Astrocyte (in vitro differentiated cells and primary cell): ENCODE measurements at regions not wholly inside any gene's neighbourhood (a gene's known extent, or its start where the extent isn't known, plus 50 kb on each side); places are given as distances from the start of the nearest gene placed in this dataset.

Experiments used
- DNase-seq: peaks from one replicate; pipeline ENCODE4 v3.0.0-alpha.2; 2010; ENCODE audit warnings: low read depth
- FAIRE-seq: peaks from 2 replicates; lab custom pipeline; 2011; peaks lifted over from hg19 to GRCh38; lab: Jason Lieb, UNC
- H2AFZ ChIP-seq: 2 replicates; pipeline ENCODE4 v1.6.0; 2012; ENCODE audit warnings: low read depth, low read length, inconsistent platforms
- H3K27ac ChIP-seq: 2 replicates; pipeline ENCODE4 v1.5.1; 2011; ENCODE audit warnings: low read depth, low read length, inconsistent platforms
- H3K27me3 ChIP-seq: 2 replicates; pipeline ENCODE4 v1.6.0; 2011; ENCODE audit warnings: low read length, inconsistent platforms; ENCODE audit not compliant: insufficient read depth
- H3K36me3 ChIP-seq: 2 replicates; pipeline ENCODE4 v1.5.1; 2011; ENCODE audit warnings: low read length, inconsistent platforms; ENCODE audit not compliant: insufficient read depth
- H3K4me1 ChIP-seq: 2 replicates; pipeline ENCODE4 v1.5.1; 2011; ENCODE audit warnings: low read length, inconsistent platforms; ENCODE audit not compliant: insufficient read depth
- H3K4me2 ChIP-seq: 2 replicates; pipeline ENCODE4 v1.6.0; 2012; ENCODE audit warnings: low read length, inconsistent platforms
- H3K4me3 ChIP-seq: 2 replicates; pipeline ENCODE4 v1.5.1; 2011; ENCODE audit warnings: low read depth, mild to moderate bottlenecking, low read length, inconsistent platforms; ENCODE audit not compliant: insufficient read depth
- H3K79me2 ChIP-seq: 2 replicates; pipeline ENCODE4 v1.6.0; 2012; ENCODE audit warnings: mild to moderate bottlenecking, low read length, inconsistent platforms; ENCODE audit not compliant: insufficient read depth
- H3K9ac ChIP-seq: 2 replicates; pipeline ENCODE4 v1.6.0; 2012; ENCODE audit warnings: mild to moderate bottlenecking, low read length, inconsistent platforms
- H3K9me3 ChIP-seq: 2 replicates; pipeline ENCODE4 v1.5.1; 2012; ENCODE audit warnings: low read depth, mild to moderate bottlenecking, low read length, inconsistent platforms; ENCODE audit not compliant: insufficient read depth
- H4K20me1 ChIP-seq: 2 replicates; pipeline ENCODE4 v1.6.0; 2012; ENCODE audit warnings: low read length, inconsistent platforms; ENCODE audit not compliant: insufficient read depth
- H3K27ac Mint-ChIP-seq: one replicate; pipeline ENCODE4 v1.8.0; 2021; ENCODE audit warnings: mild to moderate bottlenecking, mixed read lengths; ENCODE audit not compliant: unreplicated experiment
- H3K27me3 Mint-ChIP-seq: one replicate; pipeline ENCODE4 v1.8.0; 2021; ENCODE audit warnings: low read depth, mixed read lengths; ENCODE audit not compliant: unreplicated experiment
- H3K36me3 Mint-ChIP-seq: one replicate; pipeline ENCODE4 v1.8.0; 2021; ENCODE audit warnings: low read depth, mixed read lengths; ENCODE audit not compliant: unreplicated experiment
- H3K4me1 Mint-ChIP-seq: one replicate; pipeline ENCODE4 v1.8.0; 2021; ENCODE audit warnings: low read depth, mixed read lengths; ENCODE audit not compliant: unreplicated experiment
- H3K4me3 Mint-ChIP-seq: one replicate; pipeline ENCODE4 v1.8.0; 2021; ENCODE audit warnings: mild to moderate bottlenecking, moderate library complexity, mixed read lengths; ENCODE audit not compliant: unreplicated experiment
- H3K9me3 Mint-ChIP-seq: one replicate; pipeline ENCODE4 v1.8.0; 2021; ENCODE audit warnings: mild to moderate bottlenecking, mixed read lengths; ENCODE audit not compliant: unreplicated experiment
- EZH2 ChIP-seq: IDR thresholded peaks from 2 replicates; pipeline ENCODE4 v1.6.1; 2012; ENCODE audit warnings: mild to moderate bottlenecking, low read length, inconsistent platforms; ENCODE audit not compliant: insufficient read depth
- TF ChIP-seq, protein P1 (sequence below): IDR thresholded peaks from 2 replicates; pipeline ENCODE4 v1.5.1; 2011; ENCODE audit warnings: low read depth, mild to moderate bottlenecking, inconsistent platforms, low read length, moderate library complexity; ENCODE audit not compliant: insufficient read depth

DNA sequence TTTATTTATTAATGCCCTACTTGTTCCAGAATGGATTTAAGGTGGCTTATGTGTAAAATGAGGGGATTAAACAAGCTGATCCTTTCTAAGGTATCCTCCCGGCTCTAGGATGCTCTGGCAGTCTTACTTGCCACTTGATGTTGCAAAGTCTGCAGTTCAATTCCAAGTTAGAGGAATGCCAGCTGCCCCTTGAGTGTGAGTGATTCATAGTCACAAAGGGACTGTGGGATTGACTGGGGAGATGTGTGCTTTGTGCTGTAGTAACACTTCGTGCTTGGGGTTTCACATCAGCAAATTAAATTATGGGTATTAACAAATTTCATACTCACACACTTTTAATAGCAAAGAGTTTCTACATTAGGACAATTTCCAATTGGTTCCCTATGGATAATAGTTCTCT is 550.8 kb upstream of the CADM1 start:
- H3K36me3 Mint-ChIP-seq, result no peaks in the 10 kb centered on the region
- FAIRE-seq (no peak), DNase-seq (no peak)
- TF ChIP-seq EZH2, result no peak
- Histone ChIP-seq H3K27ac (no peak overlapping the region), H3K9ac (no peak overlapping the region), H3K4me3 (no peak overlapping the region), H3K4me2 (no peak overlapping the region), H3K79me2 (no peaks in the 10 kb centered on the region), H3K27me3 (peaks cover 3% of the 10 kb centered on the region), H2AFZ (no peak overlapping the region), H3K36me3 (no peaks in the 10 kb centered on the region), H4K20me1 (no peaks in the 10 kb centered on the region), H3K9me3 (peaks cover 3% of the 10 kb centered on the region), H3K4me1 (no peaks in the 10 kb centered on the region)
- H3K27me3 Mint-ChIP-seq, result peaks cover 31% of the 10 kb centered on the region
- no peak overlapping the region for H3K4me3 Mint-ChIP-seq
- H3K4me1 Mint-ChIP-seq, result peaks cover 2% of the 10 kb centered on the region
- H3K9me3 Mint-ChIP-seq, result peaks cover 2% of the 10 kb centered on the region
- no peak overlapping the region for H3K27ac Mint-ChIP-seq

DNA sequence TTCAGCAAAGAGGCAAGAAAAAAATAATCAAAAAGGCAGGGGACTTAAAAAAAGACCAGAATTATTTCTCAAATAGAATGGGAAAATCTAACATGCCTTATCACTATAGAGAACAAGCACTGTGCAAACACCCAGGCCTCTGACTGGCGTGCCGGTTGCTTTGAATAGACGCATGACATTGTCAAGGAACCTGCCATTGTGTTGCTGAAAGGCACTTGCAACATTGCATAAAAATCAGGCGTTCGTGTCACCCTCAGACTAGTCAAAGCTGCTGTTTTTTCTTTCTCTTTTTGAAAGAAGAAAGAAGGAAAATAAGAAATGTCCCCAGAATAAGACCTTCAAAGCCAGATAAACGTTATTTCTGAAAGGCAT is 549.3 kb upstream of the CADM1 start:
- no peak overlapping the region for H3K27ac ChIP-seq
- no peak for FAIRE-seq
- H3K4me3 ChIP-seq, result no peak overlapping the region
- no peaks in the 10 kb centered on the region for H3K4me1 ChIP-seq
- no peak overlapping the region for H3K9ac ChIP-seq
- peaks cover 3% of the 10 kb centered on the region for H3K9me3 ChIP-seq
- H2AFZ ChIP-seq, result no peak overlapping the region
- H3K4me2 ChIP-seq, result no peak overlapping the region
- no peak overlapping the region for H3K27ac Mint-ChIP-seq
- no peaks in the 10 kb centered on the region for H3K36me3 ChIP-seq
- no peaks in the 10 kb centered on the region for H3K79me2 ChIP-seq
- no peaks in the 10 kb centered on the region for H4K20me1 ChIP-seq
- no peak overlapping the region for H3K4me3 Mint-ChIP-seq
- DNase-seq, result no peak
- peaks cover 41% of the 10 kb centered on the region for H3K27me3 Mint-ChIP-seq
- H3K4me1 Mint-ChIP-seq, result peaks cover 2% of the 10 kb centered on the region
- peaks cover 2% of the 10 kb centered on the region for H3K27me3 ChIP-seq
- TF ChIP-seq, protein P1, sequence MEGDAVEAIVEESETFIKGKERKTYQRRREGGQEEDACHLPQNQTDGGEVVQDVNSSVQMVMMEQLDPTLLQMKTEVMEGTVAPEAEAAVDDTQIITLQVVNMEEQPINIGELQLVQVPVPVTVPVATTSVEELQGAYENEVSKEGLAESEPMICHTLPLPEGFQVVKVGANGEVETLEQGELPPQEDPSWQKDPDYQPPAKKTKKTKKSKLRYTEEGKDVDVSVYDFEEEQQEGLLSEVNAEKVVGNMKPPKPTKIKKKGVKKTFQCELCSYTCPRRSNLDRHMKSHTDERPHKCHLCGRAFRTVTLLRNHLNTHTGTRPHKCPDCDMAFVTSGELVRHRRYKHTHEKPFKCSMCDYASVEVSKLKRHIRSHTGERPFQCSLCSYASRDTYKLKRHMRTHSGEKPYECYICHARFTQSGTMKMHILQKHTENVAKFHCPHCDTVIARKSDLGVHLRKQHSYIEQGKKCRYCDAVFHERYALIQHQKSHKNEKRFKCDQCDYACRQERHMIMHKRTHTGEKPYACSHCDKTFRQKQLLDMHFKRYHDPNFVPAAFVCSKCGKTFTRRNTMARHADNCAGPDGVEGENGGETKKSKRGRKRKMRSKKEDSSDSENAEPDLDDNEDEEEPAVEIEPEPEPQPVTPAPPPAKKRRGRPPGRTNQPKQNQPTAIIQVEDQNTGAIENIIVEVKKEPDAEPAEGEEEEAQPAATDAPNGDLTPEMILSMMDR, result no peak
- TF ChIP-seq EZH2, result no peak
- H3K9me3 Mint-ChIP-seq, result peaks cover 2% of the 10 kb centered on the region
- H3K36me3 Mint-ChIP-seq, result no peaks in the 10 kb centered on the region

DNA sequence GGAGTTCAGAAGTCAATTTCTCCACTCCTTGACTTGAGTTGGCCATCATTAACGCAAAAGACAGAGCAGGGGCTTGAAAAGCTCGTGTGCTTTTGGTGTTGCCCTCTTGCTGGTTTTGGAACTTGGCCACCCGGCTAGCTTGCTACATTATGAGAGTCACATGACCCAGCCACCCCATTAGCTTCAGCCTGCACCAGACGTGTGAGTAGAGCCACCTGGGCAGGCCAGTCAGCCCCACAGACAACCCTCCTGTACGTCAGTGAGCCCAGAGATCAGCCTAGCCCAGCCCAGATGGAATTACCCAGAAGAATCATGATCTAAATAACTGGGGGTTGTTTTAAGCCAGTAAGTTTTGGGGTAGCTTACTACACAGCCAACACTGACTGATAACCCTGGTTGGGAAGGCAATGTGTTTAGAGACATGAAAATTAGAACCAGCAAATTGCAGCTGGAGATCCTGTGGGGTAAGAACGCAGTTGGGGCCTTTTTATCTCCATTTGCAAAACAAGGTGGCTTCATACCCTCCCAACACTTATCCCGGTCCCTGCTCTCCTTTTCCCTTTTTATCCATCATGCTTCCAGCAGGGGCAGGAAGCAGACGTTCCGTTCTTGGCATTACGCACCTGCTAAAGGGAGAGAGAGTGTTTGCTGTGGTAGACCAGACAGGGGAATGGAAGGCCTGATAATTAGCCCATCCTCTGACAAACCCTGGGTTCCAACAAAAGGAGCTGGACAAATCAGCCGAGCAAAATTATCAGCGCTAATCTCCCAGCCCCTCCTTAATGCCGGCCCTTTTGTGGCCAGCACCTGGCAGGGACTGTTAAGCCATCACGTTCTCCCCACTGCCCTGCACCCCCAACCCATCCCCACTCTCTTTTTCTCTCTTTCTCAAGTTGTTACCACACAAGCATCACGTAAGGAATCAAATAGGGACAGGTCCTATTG is 548.7 kb upstream of the CADM1 start:
- Histone ChIP-seq H3K27ac (no peak overlapping the region), H3K9ac (no peak overlapping the region), H3K27me3 (peaks cover 2% of the 10 kb centered on the region), H3K4me1 (no peaks in the 10 kb centered on the region), H2AFZ (no peak overlapping the region), H3K9me3 (peaks cover 3% of the 10 kb centered on the region), H3K4me2 (no peak overlapping the region), H4K20me1 (no peaks in the 10 kb centered on the region), H3K4me3 (no peak overlapping the region), H3K79me2 (no peaks in the 10 kb centered on the region), H3K36me3 (no peaks in the 10 kb centered on the region)
- peaks cover 2% of the 10 kb centered on the region for H3K4me1 Mint-ChIP-seq
- DNase-seq (no peak), FAIRE-seq (no peak)
- peaks cover 2% of the 10 kb centered on the region for H3K9me3 Mint-ChIP-seq
- H3K4me3 Mint-ChIP-seq, result no peak overlapping the region
- no peaks in the 10 kb centered on the region for H3K36me3 Mint-ChIP-seq
- TF ChIP-seq, protein P1, result no peak
- no peak for TF ChIP-seq EZH2
- H3K27ac Mint-ChIP-seq, result no peak overlapping the region
- H3K27me3 Mint-ChIP-seq, result peaks cover 45% of the 10 kb centered on the region
